Muscle of arm (tissue), 1 donor: ENCODE measurements at regions not wholly inside any gene's neighbourhood (a gene's known extent, or its start where the extent isn't known, plus 50 kb on each side); places are given as distances from the start of the nearest gene placed in this dataset.

Experiments used
- DNase-seq: peaks from one replicate; pipeline ENCODE4 v3.0.0-alpha.2; 2013

DNA sequence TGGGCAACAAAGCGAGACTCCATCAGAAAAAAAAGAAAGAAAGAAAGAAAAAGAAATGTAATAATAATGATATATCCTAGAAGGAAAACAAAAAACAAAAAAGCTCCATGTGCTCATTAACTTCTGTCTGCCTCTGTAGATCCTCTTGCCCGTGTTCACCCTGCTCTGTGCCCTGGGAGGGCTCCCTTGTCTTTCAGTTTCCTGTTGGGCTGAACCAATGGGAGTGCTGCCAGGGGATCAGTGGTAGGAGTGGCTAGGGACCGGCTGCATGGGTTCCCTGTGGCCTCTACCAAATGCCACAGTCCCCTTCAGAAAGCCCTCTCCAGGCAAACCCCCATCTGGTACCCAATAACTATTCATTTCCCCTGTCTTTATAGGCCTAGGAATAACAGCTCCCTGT is 51.8 kb upstream of the PARD3 start:
- no peak for DNase-seq
